Jurkat, Clone E6-1 (cell line): ENCODE measurements at regions not wholly inside any gene's neighbourhood (a gene's known extent, or its start where the extent isn't known, plus 50 kb on each side); places are given as distances from the start of the nearest gene placed in this dataset.

ENCODE experiments used
- DNase-seq: peaks from one replicate; pipeline ENCODE4 v3.0.0-alpha.2; 2011; ENCODE audit warnings: low read depth, low spot score
- H3K4me3 ChIP-seq: 2 replicates; pipeline ENCODE4 v1.5.1; 2011; ENCODE audit warnings: mild to moderate bottlenecking, low read length, control low read depth, moderate library complexity

- H3K4me3 ChIP-seq, result no peak overlapping the region
- DNase-seq, result peak; percentile 5
These were observed 51.0 kb upstream of the ZFP64 start for GRCh38 chr20:52242237-52243230.
